ENCODE measurements at regions not wholly inside any gene's neighbourhood (a gene's known extent, or its start where the extent isn't known, plus 50 kb on each side); places are given as distances from the start of the nearest gene placed in this dataset.

GRCh38 chr11:87425943-87426342 lies 388.2 kb downstream of the TMEM135 start:
- no peaks in the 10 kb centered on the region for H3K36me3 ChIP-seq
- H3K4me3 ChIP-seq = no peak overlapping the region
- intact Hi-C loops (cut with DNase I) = loop anchor here in 7 of 10 donors (10.0 kb wide), 4 partner anchors 481 to 1119 kb away; no protein-coding TSS in a partner anchor
- no peak for ATAC-seq
- no peaks in the 10 kb centered on the region for H3K27me3 ChIP-seq
- H3K27ac ChIP-seq = no peak overlapping the region
- DNase-seq = no peak
- no peaks in the 10 kb centered on the region for H3K9me3 ChIP-seq
- 90 to 100% (median 93%) methylated on average over 1 of the region's 1 CpG for WGBS, 4 donors
- TF ChIP-seq POLR2A (IDR thresholded peaks at IDR 0.05) (no peak), CTCF (IDR thresholded peaks at IDR 0.05) (no peak)
- H3K4me1 ChIP-seq = peaks cover 0 to 4% (median 0%) of the 10 kb centered on the region in 12 donors

DNA sequence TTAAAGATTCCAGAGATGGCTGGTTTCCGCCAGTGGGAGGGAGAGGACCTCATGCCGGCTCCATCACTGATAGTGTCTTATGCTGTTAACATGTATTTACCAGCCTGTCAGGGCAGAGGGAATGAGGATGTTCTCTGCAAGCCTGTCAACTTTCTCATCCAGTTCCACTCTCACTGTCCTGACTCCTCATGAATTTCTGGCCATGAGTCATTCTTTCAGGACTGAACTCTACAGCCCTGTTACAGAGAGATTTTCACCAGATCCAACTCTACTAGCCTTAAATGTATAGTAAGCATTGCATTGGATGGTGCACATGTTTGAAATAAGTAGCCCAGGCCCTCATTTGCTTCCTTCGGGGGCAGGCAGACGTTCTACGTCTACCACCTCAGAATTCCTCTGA lies 387.7 kb downstream of the TMEM135 start:
- Histone ChIP-seq H3K4me3 (no peak overlapping the region), H3K27ac (no peak overlapping the region), H3K36me3 (no peaks in the 10 kb centered on the region), H3K9me3 (no peaks in the 10 kb centered on the region), H3K4me1 (peaks cover 0 to 7% (median 0%) of the 10 kb centered on the region in 12 donors), H3K27me3 (no peaks in the 10 kb centered on the region)
- intact Hi-C loops (cut with DNase I) = loop anchor here in 7 of 10 donors (10.0 kb wide), 4 partner anchors 481 to 1119 kb away; no protein-coding TSS in a partner anchor
- TF ChIP-seq CTCF (IDR thresholded peaks at IDR 0.05) (no peak), POLR2A (IDR thresholded peaks at IDR 0.05) (no peak)
- 85 to 92% (median 88%) methylated on average over 5 of the region's 5 CpGs for WGBS, 4 donors
- ATAC-seq (no peak), DNase-seq (no peak)

DNA sequence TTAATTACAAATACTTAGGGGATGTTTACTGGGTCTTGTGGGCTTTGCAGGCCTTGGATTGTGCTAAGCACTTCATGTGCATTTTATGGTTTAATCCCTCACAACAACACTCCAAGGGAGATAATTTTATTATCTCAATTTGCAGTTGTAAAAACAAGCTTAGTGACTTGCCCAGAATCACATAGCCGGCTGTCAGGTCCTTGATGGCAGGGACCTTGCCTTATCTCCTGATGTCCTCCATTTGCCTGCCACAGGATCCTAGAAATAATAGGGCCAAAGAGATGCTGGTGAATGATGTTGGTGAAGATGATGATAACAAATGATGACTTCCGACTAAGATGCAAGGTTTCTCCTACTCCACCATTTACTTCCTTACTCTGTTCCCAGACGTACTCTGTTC lies 385.4 kb downstream of the TMEM135 start:
- H3K27ac ChIP-seq = no peak overlapping the region
- TF ChIP-seq POLR2A (IDR thresholded peaks at IDR 0.05) = no peak
- no peak for TF ChIP-seq CTCF (IDR thresholded peaks at IDR 0.05)
- DNase-seq = no peak
- WGBS, 4 donors = 61 to 70% (median 63%) methylated on average over 3 of the region's 3 CpGs
- no peak overlapping the region for H3K4me3 ChIP-seq
- no peaks in the 10 kb centered on the region for H3K36me3 ChIP-seq
- ATAC-seq = no peak
- intact Hi-C loops (cut with DNase I) = loop anchor here in 9 of 10 donors (5.0 to 10.0 kb wide), 6 partner anchors 478 to 1122 kb away; no protein-coding TSS in a partner anchor
- H3K27me3 ChIP-seq = no peaks in the 10 kb centered on the region
- H3K9me3 ChIP-seq = no peaks in the 10 kb centered on the region
- peaks cover 0 to 22% (median 9%) of the 10 kb centered on the region in 12 donors for H3K4me1 ChIP-seq

GRCh38 chr11:87422566-87422965 lies 384.8 kb downstream of the TMEM135 start:
- no peak overlapping the region for H3K4me3 ChIP-seq
- no peaks in the 10 kb centered on the region for H3K27me3 ChIP-seq
- H3K9me3 ChIP-seq = no peaks in the 10 kb centered on the region
- no peaks in the 10 kb centered on the region for H3K36me3 ChIP-seq
- no peak for ATAC-seq
- DNase-seq = no peak
- peaks cover 0 to 22% (median 9%) of the 10 kb centered on the region in 12 donors for H3K4me1 ChIP-seq
- 63 to 72% (median 65%) methylated on average over 3 of the region's 3 CpGs for WGBS, 4 donors
- intact Hi-C loops (cut with DNase I) = loop anchor here in 9 of 10 donors (5.0 to 10.0 kb wide), 6 partner anchors 478 to 1122 kb away; no protein-coding TSS in a partner anchor
- TF ChIP-seq CTCF (IDR thresholded peaks at IDR 0.05) = no peak
- no peak for TF ChIP-seq POLR2A (IDR thresholded peaks at IDR 0.05)
- no peak overlapping the region for H3K27ac ChIP-seq

Measured in heart left ventricle (tissue), 16 donors.